NCI-H1417 (cell line): ENCODE measurements at regions not wholly inside any gene's neighbourhood (a gene's known extent, or its start where the extent isn't known, plus 50 kb on each side); places are given as distances from the start of the nearest gene placed in this dataset.

Experiments used
- DNase-seq, 3 experiments: peaks; one replicate each; lab custom pipeline; 2025; lab: John Stamatoyannopoulos, UW

GRCh38 chr15:29873947-29874411 is 51.7 kb upstream of the TJP1 start:
- DNase-seq = no peak

GRCh38 chr15:29873264-29873663 is 51.0 kb upstream of the TJP1 start:
- DNase-seq = no peak

GRCh38 chr15:29872716-29873115 is 50.4 kb upstream of the TJP1 start:
- DNase-seq = no peak
